ENCODE measurements at regions not wholly inside any gene's neighbourhood (a gene's known extent, or its start where the extent isn't known, plus 50 kb on each side); places are given as distances from the start of the nearest gene placed in this dataset.

DNA sequence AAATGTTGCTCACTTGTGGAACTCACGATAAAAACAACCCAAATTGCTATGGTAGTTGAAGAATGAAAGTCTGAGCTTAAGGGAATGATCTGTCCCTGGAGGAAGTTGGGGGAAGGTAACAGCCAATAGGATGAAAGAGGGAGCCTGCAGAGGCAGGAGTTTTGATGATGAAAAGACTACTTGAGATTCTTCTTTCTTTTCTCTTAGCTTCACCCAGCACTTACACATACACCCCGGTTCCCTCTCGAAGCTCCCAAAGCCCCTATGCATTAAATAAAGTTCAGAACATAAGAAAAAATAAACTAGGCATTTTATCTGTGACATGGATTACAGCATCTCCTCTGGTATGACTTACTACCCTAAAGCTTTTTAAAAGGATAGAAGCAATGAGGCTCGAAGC is 122.9 kb upstream of the GATB start:
- no peaks in the 10 kb centered on the region for H3K36me3 ChIP-seq (ENCODE audit: control insufficient read depth, insufficient read depth, low read length)
- no peak for TF ChIP-seq CTCF (IDR thresholded peaks at IDR 0.05; ENCODE audit: insufficient read depth, low read length, poor library complexity, severe bottlenecking)
- H3K27me3 ChIP-seq (ENCODE audit: control insufficient read depth, insufficient read depth, low read length): no peaks in the 10 kb centered on the region
- DNase-seq (ENCODE audit: low read depth): no peak
- H3K4me3 ChIP-seq (ENCODE audit: low read depth, low read length): no peak overlapping the region

GRCh38 chr4:151882072-151882803 is 121.4 kb upstream of the GATB start:
- no peak for TF ChIP-seq CTCF (IDR thresholded peaks at IDR 0.05; ENCODE audit: insufficient read depth, low read length, poor library complexity, severe bottlenecking)
- no peak for DNase-seq (ENCODE audit: low read depth)
- no peak overlapping the region for H3K4me3 ChIP-seq (ENCODE audit: low read depth, low read length)

DNA sequence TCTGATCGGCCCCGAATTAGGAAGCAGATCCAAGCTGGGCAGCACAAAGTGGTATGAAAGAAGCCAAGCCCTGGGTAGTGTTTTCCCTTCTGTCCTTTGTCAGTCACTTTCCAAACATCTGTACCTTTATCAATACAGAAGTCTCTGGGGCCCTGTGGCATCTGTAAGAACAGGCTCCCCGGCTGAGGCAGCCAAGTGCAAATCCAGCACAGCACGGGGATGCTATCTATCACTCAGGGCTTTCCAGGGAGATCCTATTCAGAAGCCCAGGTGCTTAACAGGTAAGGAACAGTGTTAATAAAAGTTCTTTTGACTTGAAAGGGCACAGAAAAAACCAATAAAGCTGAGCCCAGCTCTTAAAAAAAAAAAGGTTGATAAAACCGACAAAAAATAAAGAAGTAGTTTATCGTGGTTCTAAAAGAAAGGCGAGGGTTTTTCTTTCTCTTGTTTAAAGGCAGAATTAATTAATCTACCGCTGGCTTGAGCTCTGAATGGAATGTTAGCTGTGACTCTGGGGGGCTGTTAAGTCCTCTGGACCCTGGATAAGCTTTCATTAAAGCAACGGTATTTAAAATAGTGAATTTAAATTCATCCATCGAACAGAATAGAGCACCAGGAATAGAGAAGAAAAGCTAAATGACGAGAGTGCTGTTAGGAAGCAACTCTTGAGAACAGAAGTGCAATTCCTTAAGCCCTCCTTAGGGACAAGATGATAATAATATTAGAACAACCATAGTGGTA is 119.1 kb upstream of the GATB start:
- no peak for TF ChIP-seq CTCF (IDR thresholded peaks at IDR 0.05; ENCODE audit: insufficient read depth, low read length, poor library complexity, severe bottlenecking)
- no peak for DNase-seq (ENCODE audit: low read depth)
- no peak overlapping the region for H3K4me3 ChIP-seq (ENCODE audit: low read depth, low read length)
- no peaks in the 10 kb centered on the region for H3K36me3 ChIP-seq (ENCODE audit: control insufficient read depth, insufficient read depth, low read length)
- no peaks in the 10 kb centered on the region for H3K27me3 ChIP-seq (ENCODE audit: control insufficient read depth, insufficient read depth, low read length)

More at GRCh38 chr4:151882072-151882803, 121.4 kb upstream of the GATB start:
- H3K27me3 ChIP-seq (ENCODE audit: control insufficient read depth, insufficient read depth, low read length): no peaks in the 10 kb centered on the region
- H3K36me3 ChIP-seq (ENCODE audit: control insufficient read depth, insufficient read depth, low read length): no peaks in the 10 kb centered on the region

DNA sequence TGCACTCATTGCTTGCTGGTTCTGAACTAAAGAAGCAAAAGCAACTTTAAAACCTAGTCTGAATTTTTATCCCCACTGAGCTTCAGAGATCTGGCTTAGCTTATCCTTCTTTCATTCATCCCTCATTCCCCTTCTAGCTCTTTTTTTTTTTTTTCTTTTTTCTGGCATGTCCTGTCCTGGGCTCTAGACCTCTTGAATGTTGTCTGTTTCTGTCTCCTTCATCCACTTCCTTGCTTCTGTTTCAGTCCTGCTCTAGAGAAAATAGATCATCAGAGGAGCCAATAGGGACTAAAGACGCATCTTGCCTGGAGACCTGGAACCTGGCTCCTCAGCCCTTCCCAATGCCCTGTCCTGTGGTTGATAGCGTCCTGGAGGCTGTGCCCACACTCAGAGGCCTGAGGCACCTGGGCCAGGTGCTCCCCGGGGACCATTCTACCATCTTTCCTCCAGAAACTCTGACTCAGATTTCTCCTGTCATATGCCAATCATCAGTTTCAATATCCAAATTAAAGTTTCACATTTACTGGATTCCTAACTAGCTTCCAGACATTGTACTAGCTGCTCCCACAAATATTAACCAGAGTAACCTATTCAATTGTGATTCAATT is 115.7 kb upstream of the GATB start:
- TF ChIP-seq CTCF (IDR thresholded peaks at IDR 0.05; ENCODE audit: insufficient read depth, low read length, poor library complexity, severe bottlenecking): no peak
- H3K27me3 ChIP-seq (ENCODE audit: control insufficient read depth, insufficient read depth, low read length): no peaks in the 10 kb centered on the region
- H3K4me3 ChIP-seq (ENCODE audit: low read depth, low read length): no peak overlapping the region
- H3K36me3 ChIP-seq (ENCODE audit: control insufficient read depth, insufficient read depth, low read length): no peaks in the 10 kb centered on the region
- DNase-seq (ENCODE audit: low read depth): no peak

GRCh38 chr4:151874328-151874727 is 113.5 kb upstream of the GATB start:
- no peak for DNase-seq (ENCODE audit: low read depth)
- Histone ChIP-seq H3K4me3 (ENCODE audit: low read depth, low read length) (no peak overlapping the region), H3K27me3 (ENCODE audit: control insufficient read depth, insufficient read depth, low read length) (no peaks in the 10 kb centered on the region), H3K36me3 (ENCODE audit: control insufficient read depth, insufficient read depth, low read length) (no peaks in the 10 kb centered on the region)
- no peak for TF ChIP-seq CTCF (IDR thresholded peaks at IDR 0.05; ENCODE audit: insufficient read depth, low read length, poor library complexity, severe bottlenecking)
